Hepatocyte (in vitro differentiated cells): ENCODE measurements at regions not wholly inside any gene's neighbourhood (a gene's known extent, or its start where the extent isn't known, plus 50 kb on each side); places are given as distances from the start of the nearest gene placed in this dataset.

ENCODE experiments used
- CTCF ChIP-seq: fragments of 200-600 bp; sonication (generic); IDR thresholded peaks from 2 replicates; pipeline ENCODE4 v1.5.1; 2016; ENCODE audit warnings: antibody characterized with exemption, mild to moderate bottlenecking; ENCODE audit not compliant: poor library complexity
- EZH2 ChIP-seq: fragments of 200-600 bp; sonication (generic); IDR thresholded peaks from 2 replicates; pipeline ENCODE4 v1.6.1; 2016; ENCODE audit warnings: antibody characterized with exemption, mild to moderate bottlenecking, borderline replicate concordance
- EZH2phosphoT487 ChIP-seq: fragments of 200-600 bp; sonication (generic); IDR thresholded peaks from one replicate; pipeline ENCODE4 v1.6.1; 2018; ENCODE audit warnings: antibody characterized with exemption, mild to moderate bottlenecking, low read depth, moderate library complexity; ENCODE audit not compliant: unreplicated experiment, severe bottlenecking

GRCh38 chr3:112721231-112721630, 80.3 kb upstream of the CCDC80 start:
- TF ChIP-seq CTCF: no peak
- no peak for TF ChIP-seq EZH2
- no peak for TF ChIP-seq EZH2phosphoT487
